ENCODE measurements at regions not wholly inside any gene's neighbourhood (a gene's known extent, or its start where the extent isn't known, plus 50 kb on each side); places are given as distances from the start of the nearest gene placed in this dataset.

- TF ChIP-seq FOXM1 (IDR thresholded peaks at IDR 0.05; ENCODE audit: borderline replicate concordance) (no peak), FOXA1 (IDR thresholded peaks at IDR 0.05) (no peak), L3MBTL2 (conservative IDR thresholded peaks at IDR 0.05) (no peak), PKNOX1 (IDR thresholded peaks at IDR 0.05) (no peak), FOXK2 (IDR thresholded peaks at IDR 0.05) (no peak)
These were observed 79.5 kb upstream of the MIS18BP1 start for GRCh38 chr14:45332360-45332988.

All from HEK293T (cell line).